ENCODE measurements at regions not wholly inside any gene's neighbourhood (a gene's known extent, or its start where the extent isn't known, plus 50 kb on each side); places are given as distances from the start of the nearest gene placed in this dataset.
"Not testable (repeated sequence)": the region's sequence is repeated elsewhere in the genome, so short reads cannot be mapped to it uniquely, and the experiment has no call there.

GRCh38 chr3:187856555-187856954 is 111.3 kb upstream of the BCL6 start:
- DNase-seq: no peak

GRCh38 chr3:187858041-187858440 is 112.8 kb upstream of the BCL6 start:
- no peak for DNase-seq

GRCh38 chr3:187858711-187859110 is 113.4 kb upstream of the BCL6 start:
- DNase-seq: no peak

- not testable (repeated sequence) for DNase-seq
These were observed 117.5 kb upstream of the BCL6 start for GRCh38 chr3:187862701-187863277.

- DNase-seq: no peak
These were observed 125.3 kb upstream of the BCL6 start for GRCh38 chr3:187870360-187871203.

- DNase-seq: no peak
These were observed 125.9 kb upstream of the BCL6 start for GRCh38 chr3:187871204-187871591.

GRCh38 chr3:187871848-187872247 is 126.6 kb upstream of the BCL6 start:
- DNase-seq: no peak

- DNase-seq: no peak
These were observed 128.6 kb upstream of the BCL6 start for GRCh38 chr3:187873843-187874242.

- DNase-seq: no peak
These were observed 130.6 kb upstream of the BCL6 start for GRCh38 chr3:187875863-187876262.

GRCh38 chr3:187878772-187879518 is 133.7 kb upstream of the BCL6 start:
- DNase-seq: no peak

- DNase-seq: no peak
These were observed 135.2 kb upstream of the BCL6 start for GRCh38 chr3:187880441-187880840.

GRCh38 chr3:187880851-187881250 is 135.6 kb upstream of the BCL6 start:
- no peak for DNase-seq

GRCh38 chr3:187888701-187889100 is 143.4 kb upstream of the BCL6 start:
- DNase-seq: no peak

GRCh38 chr3:187889106-187889505 is 143.8 kb upstream of the BCL6 start:
- no peak for DNase-seq

- DNase-seq: peak in 1 of 2 experiments; percentile 31
These were observed 144.5 kb upstream of the BCL6 start for GRCh38 chr3:187889601-187890404.

- DNase-seq: peak in 1 of 2 experiments; percentile 44
These were observed 145.1 kb upstream of the BCL6 start for GRCh38 chr3:187890405-187890752.

- DNase-seq: no peak
These were observed 151.4 kb upstream of the BCL6 start for GRCh38 chr3:187896646-187897045.

- DNase-seq: no peak
These were observed 154.0 kb upstream of the BCL6 start for GRCh38 chr3:187899246-187899645.

- peak in 1 of 2 experiments; percentile 11 for DNase-seq
These were observed 155.9 kb upstream of the BCL6 start for GRCh38 chr3:187900993-187901755.

- DNase-seq: no peak
These were observed 156.8 kb upstream of the BCL6 start for GRCh38 chr3:187902041-187902471.

GRCh38 chr3:187902936-187903335 is 157.7 kb upstream of the BCL6 start:
- DNase-seq: no peak

GRCh38 chr3:187903697-187904096 is 158.4 kb upstream of the BCL6 start:
- no peak for DNase-seq

Measured in SHP77 (cell line).